HAP-1 (cell line): ENCODE measurements at regions not wholly inside any gene's neighbourhood (a gene's known extent, or its start where the extent isn't known, plus 50 kb on each side); places are given as distances from the start of the nearest gene placed in this dataset.

ENCODE experiments used
- DNase-seq, 2 experiments: peaks; one replicate each; pipeline ENCODE4 v3.0.0-alpha.2; 2016 to 2020; ENCODE audit warnings: low spot score in 2 of 2
- H3K27me3 ChIP-seq: fragments of 250-450 bp; sonication (Bioruptor Pico); 2 replicates; pipeline ENCODE4 v1.5.1; 2020; ENCODE audit warnings: low read depth, mild to moderate bottlenecking, moderate library complexity
- H3K36me3 ChIP-seq: fragments of 250-450 bp; sonication (Bioruptor Pico); replicated peaks from 2 replicates; pipeline ENCODE4 v1.5.1; 2020; ENCODE audit warnings: mild to moderate bottlenecking
- H3K4me1 ChIP-seq: fragments of 250-450 bp; sonication (Bioruptor Pico); 2 replicates; pipeline ENCODE4 v1.5.1; 2020; ENCODE audit warnings: mild to moderate bottlenecking
- H3K4me3 ChIP-seq: fragments of 250-450 bp; sonication (Bioruptor Pico); 2 replicates; pipeline ENCODE4 v1.5.1; 2020; ENCODE audit warnings: mild to moderate bottlenecking, moderate library complexity
- H3K9me3 ChIP-seq: fragments of 250-450 bp; sonication (Bioruptor Pico); 2 replicates; pipeline ENCODE4 v1.5.1; 2020; ENCODE audit warnings: mild to moderate bottlenecking, moderate library complexity
- in situ Hi-C: fragments of 300-500 bp; cut with MboI; formaldehyde crosslinking; loops from 3 replicates; pipeline ENCODE4 v1.14.3; 2020; ENCODE audit warnings: low sequenced_read_pairs, inconsistent platforms, mixed read lengths

DNA sequence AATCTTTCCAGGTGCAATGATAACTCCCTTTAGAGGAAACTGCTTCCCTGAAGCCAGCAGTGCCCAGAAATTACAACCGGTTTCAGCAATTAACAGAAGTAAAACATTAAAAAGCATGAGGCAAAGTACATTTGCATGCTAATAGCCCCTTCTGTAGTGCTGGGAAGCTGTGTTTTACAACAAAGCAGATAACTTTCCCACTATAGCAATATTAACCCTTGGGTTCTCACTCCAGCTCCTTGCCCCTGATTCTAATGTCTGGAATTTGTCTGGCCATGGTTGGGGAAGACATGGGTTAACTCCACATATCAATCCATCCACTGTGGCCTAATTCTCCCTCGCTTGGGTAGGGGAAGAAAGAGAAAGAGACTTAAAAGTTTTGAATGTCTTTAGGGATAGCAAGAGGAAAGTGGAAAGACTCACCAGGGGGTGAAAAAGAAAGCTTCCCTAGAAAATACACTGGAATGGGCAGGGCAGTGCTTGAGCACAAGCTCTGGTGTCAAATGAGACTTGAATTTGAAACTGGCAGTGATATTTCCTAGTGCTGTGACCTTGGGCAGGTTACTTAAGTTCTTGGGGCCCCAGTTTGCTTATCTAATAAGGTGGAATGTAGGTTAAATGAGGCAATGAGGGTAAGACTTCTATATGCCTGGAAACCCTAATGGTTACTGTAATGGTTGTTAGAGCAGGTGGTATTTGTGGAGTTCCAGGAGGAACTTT is 102.0 kb downstream of the SOX9 start:
- Histone ChIP-seq H3K4me1 (no peaks in the 10 kb centered on the region), H3K27me3 (no peaks in the 10 kb centered on the region), H3K9me3 (no peaks in the 10 kb centered on the region), H3K4me3 (no peak overlapping the region), H3K36me3 (no peaks in the 10 kb centered on the region)
- in situ Hi-C loops, result no loop called here
- no peak for DNase-seq

DNA sequence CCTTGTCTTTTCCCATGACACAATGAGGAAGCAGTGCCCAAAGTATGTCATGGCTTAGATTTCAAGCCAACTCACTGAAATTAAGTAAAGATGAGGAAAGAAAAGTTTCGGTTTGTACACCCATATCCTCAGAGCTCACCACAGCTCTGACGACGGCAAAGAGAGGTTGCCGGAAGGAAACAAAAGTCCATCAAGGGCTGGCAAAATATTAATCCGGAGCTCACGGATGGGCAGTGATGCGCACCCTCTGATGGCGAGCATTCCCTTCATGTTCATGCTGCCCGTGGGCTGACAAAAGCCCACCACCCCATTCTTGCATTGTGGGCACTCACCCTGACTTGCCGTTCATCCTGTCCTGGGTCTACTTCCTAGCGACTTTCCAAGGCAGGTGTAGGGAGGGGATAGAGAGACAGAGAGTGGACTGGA is 103.1 kb downstream of the SOX9 start:
- H3K4me3 ChIP-seq, result no peak overlapping the region
- H3K27me3 ChIP-seq, result no peaks in the 10 kb centered on the region
- H3K9me3 ChIP-seq, result no peaks in the 10 kb centered on the region
- H3K4me1 ChIP-seq, result no peaks in the 10 kb centered on the region
- DNase-seq, result no peak
- in situ Hi-C loops, result no loop called here
- H3K36me3 ChIP-seq, result no peaks in the 10 kb centered on the region

DNA sequence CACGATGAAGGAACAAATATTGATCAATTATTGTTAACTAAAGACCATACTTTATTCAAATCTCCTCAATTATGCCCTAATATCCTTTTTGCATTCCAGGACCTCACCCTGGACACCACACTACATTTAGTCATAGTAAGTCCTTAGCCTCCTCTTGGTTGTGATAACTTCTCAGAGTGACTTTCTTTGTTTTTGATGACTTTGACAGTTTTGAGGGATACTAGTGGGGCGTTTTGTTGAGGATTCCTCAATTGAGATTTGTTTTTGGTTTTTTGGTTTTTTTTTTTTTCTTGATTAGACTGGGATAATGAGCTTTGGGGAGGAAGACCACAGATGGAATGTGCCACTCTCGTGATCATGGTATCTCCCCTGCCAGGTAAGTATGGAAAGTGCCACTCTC is 105.5 kb downstream of the SOX9 start:
- Histone ChIP-seq H3K9me3 (no peaks in the 10 kb centered on the region), H3K4me3 (no peak overlapping the region), H3K36me3 (no peaks in the 10 kb centered on the region), H3K27me3 (no peaks in the 10 kb centered on the region), H3K4me1 (no peaks in the 10 kb centered on the region)
- in situ Hi-C loops, result no loop called here
- DNase-seq, result no peak

DNA sequence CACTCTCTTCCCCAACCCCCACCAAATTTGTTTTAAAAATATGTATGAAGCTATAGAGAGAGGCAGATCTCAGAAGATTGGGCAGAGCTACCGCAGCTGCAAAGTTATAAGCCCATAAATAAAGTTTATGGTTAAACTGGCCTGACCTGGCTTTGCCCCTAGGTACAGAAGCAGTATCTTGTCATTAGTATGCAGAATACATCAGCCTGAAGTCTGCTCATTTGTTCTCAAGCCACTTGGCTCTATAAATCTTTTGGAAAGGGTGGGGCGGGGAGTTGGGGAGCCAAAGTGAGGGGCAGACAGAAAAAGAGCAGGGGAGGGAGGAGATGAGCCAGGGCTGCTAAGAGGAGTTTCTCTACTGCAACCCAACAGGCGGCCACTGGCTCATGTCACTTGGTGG is 113.2 kb downstream of the SOX9 start:
- no peak for DNase-seq
- no peaks in the 10 kb centered on the region for H3K9me3 ChIP-seq
- no peaks in the 10 kb centered on the region for H3K4me1 ChIP-seq
- no peaks in the 10 kb centered on the region for H3K27me3 ChIP-seq
- H3K4me3 ChIP-seq, result no peak overlapping the region
- no peaks in the 10 kb centered on the region for H3K36me3 ChIP-seq
- in situ Hi-C loops, result no loop called here

DNA sequence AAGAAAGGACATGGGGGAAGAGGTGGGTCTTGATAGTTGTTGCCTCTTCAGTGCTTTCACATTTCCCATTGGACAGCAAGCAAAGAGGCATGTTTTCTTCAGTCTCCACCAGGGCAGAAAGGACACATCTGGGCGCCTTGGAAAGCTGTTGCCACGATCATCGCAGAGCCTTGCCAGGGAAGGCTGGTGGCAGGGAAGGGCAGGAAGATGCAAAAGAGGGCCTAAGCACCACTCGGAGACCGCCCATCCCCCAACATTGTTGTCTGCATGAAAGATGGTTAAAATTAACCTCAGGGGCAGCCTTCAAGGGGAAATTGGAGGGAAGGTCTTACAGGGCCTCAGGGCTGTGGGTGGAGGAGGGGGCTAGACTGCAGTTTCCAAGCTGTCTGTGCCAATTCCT is 114.2 kb downstream of the SOX9 start:
- no peak for DNase-seq
- H3K9me3 ChIP-seq, result 0 out of 2 replicates have a peak, but pooled peaks cover under 1% of the 10 kb centered on the region
- no peak overlapping the region for H3K4me3 ChIP-seq
- no peaks in the 10 kb centered on the region for H3K27me3 ChIP-seq
- no peaks in the 10 kb centered on the region for H3K36me3 ChIP-seq
- H3K4me1 ChIP-seq, result no peaks in the 10 kb centered on the region
- in situ Hi-C loops, result no loop called here

DNA sequence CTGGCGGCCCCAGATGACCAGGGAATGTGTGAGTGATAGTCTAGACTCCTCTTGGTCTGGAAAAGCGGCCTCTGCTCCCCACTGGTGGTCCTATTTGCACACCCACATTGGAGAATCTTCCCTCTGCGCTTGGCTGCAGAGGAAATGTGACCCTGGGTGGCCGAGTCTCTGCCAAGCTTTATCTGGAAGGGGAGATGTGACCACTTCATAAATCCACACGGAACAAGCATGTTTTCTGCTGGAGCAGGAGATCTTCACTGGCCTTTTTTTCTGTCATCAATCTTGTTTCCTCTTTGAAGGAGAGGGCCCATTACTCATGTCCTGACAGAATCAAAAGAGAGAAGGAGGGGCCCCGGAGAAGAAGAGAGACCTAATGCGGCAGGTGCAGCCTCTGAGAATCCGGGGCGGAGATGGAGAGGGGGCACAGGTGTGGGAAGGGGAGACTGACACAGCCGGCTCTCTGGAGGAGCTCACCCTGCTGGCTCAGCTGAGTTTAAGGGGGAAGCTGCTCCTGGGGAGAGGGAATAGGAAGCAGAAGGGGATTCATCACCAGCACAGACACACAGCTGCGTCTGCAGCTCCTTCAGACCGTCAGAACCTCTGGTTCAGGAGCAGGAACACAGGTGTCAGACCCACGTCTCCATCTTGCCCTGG is 116.3 kb downstream of the SOX9 start:
- in situ Hi-C loops, result no loop called here
- no peaks in the 10 kb centered on the region for H3K4me1 ChIP-seq
- H3K9me3 ChIP-seq, result 0 out of 2 replicates have a peak, but pooled peaks cover 2% of the 10 kb centered on the region
- H3K4me3 ChIP-seq, result no peak overlapping the region
- no peak for DNase-seq
- H3K36me3 ChIP-seq, result no peaks in the 10 kb centered on the region
- H3K27me3 ChIP-seq, result no peaks in the 10 kb centered on the region

DNA sequence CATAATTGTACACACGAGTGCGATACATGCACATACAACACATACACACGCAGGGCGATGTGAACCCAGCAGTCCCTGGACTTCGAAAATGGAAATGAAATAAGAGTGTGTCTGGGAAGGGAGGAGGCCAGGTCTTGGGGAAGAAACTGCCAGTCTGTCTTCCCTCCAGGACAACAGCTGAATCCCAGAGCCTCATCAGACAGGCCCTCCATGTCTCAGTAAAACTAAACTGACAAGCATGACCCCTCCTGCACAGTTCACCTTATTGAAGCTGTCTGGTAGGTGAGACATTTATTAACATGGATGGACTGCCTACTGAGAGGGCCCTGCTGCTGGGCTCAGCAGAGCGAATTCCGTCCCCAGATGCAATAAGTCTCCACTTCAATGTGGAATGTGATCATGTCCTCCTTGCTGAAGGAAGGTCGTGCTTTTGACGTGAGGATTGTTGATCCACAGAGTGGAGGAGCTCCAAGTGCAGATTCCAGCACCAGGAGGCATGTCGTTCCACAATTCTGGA is 117.4 kb downstream of the SOX9 start:
- Histone ChIP-seq H3K4me3 (no peak overlapping the region), H3K27me3 (no peaks in the 10 kb centered on the region), H3K4me1 (no peaks in the 10 kb centered on the region), H3K9me3 (0 out of 2 replicates have a peak, but pooled peaks cover 2% of the 10 kb centered on the region), H3K36me3 (no peaks in the 10 kb centered on the region)
- in situ Hi-C loops, result no loop called here
- no peak for DNase-seq

DNA sequence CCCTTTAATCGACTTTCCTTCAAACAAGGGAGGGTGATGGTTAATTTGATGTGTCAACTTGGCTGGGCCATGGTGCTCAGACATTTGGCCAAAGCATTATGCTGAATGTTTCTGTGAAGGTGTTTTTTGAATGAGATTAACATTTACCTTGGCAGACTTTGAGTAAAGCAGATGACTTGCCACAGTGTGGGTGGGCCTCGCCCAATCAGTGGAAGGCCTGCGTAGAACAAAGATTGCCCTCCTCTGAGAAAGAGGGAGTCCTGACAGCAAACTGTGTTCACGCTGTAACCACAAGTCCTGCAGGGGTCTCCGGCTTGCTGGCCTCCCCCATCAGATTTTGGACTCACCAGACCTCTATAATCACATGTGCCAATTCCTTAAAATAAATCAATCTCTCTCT is 118.7 kb downstream of the SOX9 start:
- in situ Hi-C loops, result no loop called here
- no peaks in the 10 kb centered on the region for H3K27me3 ChIP-seq
- H3K36me3 ChIP-seq, result no peaks in the 10 kb centered on the region
- H3K4me1 ChIP-seq, result no peaks in the 10 kb centered on the region
- no peak for DNase-seq
- 0 out of 2 replicates have a peak, but pooled peaks cover 2% of the 10 kb centered on the region for H3K9me3 ChIP-seq
- H3K4me3 ChIP-seq, result no peak overlapping the region

DNA sequence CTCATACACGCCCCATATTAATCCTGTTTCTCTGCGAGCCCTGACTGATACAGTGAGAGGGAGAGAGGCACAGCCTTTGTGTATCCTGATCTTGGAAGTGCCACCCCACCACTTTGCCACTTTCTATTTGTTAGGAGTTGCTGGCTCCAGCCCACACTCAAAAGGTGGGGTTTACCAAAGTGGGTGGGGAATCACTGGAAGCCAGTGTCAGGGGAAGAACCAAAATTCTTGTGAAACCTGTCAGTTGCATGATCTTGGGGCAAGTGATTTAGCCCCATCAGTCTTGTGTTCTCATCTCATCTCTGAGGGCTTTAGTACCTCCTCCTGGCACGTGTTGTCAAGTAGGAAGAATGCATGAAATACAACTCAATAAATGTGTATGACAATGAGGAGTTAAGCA is 119.5 kb downstream of the SOX9 start:
- no peaks in the 10 kb centered on the region for H3K27me3 ChIP-seq
- in situ Hi-C loops, result no loop called here
- H3K4me1 ChIP-seq, result no peaks in the 10 kb centered on the region
- no peak overlapping the region for H3K4me3 ChIP-seq
- H3K9me3 ChIP-seq, result 0 out of 2 replicates have a peak, but pooled peaks cover 2% of the 10 kb centered on the region
- no peak for DNase-seq
- no peaks in the 10 kb centered on the region for H3K36me3 ChIP-seq

DNA sequence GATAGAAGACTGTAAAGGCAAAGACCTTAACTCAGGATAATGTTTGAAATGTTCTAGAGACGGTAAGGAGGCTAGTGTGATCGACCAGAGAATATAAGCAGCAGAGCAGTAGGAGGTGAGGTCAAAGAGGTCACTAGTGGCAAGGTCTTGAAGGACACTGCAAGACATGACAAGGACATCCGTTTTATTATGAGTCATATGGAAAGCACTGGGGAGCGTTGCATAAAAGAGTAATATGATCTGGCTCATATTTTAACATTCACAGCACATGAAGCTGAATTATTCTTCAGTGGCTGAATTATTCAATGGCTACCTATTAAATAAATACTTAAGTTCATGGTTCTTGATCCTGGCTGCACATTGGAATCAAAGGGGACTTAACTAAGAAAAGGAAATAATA is 123.7 kb downstream of the SOX9 start:
- Histone ChIP-seq H3K4me1 (no peaks in the 10 kb centered on the region), H3K27me3 (no peaks in the 10 kb centered on the region), H3K4me3 (no peak overlapping the region), H3K9me3 (0 out of 2 replicates have a peak, but pooled peaks cover 2% of the 10 kb centered on the region), H3K36me3 (no peaks in the 10 kb centered on the region)
- DNase-seq, result no peak
- in situ Hi-C loops, result no loop called here

DNA sequence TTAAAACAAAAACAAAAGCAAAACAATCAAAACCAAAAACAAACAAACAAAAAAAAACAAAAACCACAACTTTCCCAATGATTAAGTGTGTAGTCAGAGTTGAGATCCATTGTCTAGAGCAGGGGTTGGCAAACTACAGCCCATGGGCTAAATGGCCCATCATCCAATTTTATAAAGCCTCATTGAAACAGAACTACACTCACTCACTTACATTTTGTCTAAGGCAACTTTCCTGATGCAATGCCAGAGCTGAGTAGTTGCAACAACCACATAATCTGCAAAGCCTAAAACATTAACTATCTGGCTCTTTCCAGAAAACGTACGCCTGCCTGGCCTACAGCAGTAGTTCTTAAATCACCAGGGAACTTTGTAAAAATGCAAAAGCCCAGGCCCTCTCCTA is 124.1 kb downstream of the SOX9 start:
- no peaks in the 10 kb centered on the region for H3K27me3 ChIP-seq
- H3K9me3 ChIP-seq, result 0 out of 2 replicates have a peak, but pooled peaks cover 2% of the 10 kb centered on the region
- H3K36me3 ChIP-seq, result no peaks in the 10 kb centered on the region
- no peak overlapping the region for H3K4me3 ChIP-seq
- no peak for DNase-seq
- no peaks in the 10 kb centered on the region for H3K4me1 ChIP-seq
- in situ Hi-C loops, result no loop called here

DNA sequence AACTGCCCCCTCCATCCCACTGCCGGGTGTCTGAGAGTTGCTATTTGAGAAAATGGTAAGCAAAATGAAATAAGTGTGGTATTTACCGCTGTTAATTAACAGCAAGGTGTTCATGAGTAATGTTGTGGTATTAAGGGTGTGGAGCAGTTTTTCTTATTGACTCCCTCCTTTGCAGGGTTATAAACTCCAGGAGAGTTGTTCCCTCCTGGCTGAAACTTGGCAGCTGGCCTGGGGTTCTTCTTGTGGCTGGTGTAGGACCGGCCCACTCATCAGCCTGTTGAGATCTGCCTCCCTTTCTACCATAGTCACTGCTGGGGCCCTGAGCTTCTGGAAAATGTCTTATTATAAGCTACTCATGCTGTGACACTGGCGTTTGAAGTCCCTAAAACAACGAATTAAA is 128.6 kb downstream of the SOX9 start:
- no peak overlapping the region for H3K4me3 ChIP-seq
- no peaks in the 10 kb centered on the region for H3K4me1 ChIP-seq
- DNase-seq, result no peak
- H3K36me3 ChIP-seq, result no peaks in the 10 kb centered on the region
- no peaks in the 10 kb centered on the region for H3K9me3 ChIP-seq
- H3K27me3 ChIP-seq, result no peaks in the 10 kb centered on the region
- in situ Hi-C loops, result no loop called here

DNA sequence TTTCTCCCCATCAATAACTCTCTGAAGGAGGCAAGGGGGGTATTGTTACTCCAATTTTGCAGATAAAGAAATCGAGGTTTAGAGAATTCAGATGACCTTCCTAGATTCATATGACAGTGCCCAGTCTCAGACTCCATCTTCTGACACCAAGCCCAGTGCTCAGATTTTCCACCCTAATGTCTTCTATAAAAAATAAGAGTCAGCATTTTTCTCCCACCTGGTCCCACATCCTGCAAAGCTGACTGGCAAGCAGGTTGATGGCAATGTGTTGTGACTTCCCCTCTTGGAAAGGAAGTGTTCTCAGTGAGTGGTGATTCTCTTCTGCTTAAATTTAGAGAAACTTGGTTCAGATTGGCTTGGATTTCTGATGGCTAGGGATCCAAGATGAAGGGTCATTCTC is 129.4 kb downstream of the SOX9 start:
- Histone ChIP-seq H3K4me1 (no peaks in the 10 kb centered on the region), H3K4me3 (no peak overlapping the region), H3K9me3 (no peaks in the 10 kb centered on the region), H3K27me3 (no peaks in the 10 kb centered on the region), H3K36me3 (no peaks in the 10 kb centered on the region)
- in situ Hi-C loops, result loop anchor here (25.0 kb wide), 1 partner anchor 88 kb away; no protein-coding TSS in a partner anchor
- no peak for DNase-seq

DNA sequence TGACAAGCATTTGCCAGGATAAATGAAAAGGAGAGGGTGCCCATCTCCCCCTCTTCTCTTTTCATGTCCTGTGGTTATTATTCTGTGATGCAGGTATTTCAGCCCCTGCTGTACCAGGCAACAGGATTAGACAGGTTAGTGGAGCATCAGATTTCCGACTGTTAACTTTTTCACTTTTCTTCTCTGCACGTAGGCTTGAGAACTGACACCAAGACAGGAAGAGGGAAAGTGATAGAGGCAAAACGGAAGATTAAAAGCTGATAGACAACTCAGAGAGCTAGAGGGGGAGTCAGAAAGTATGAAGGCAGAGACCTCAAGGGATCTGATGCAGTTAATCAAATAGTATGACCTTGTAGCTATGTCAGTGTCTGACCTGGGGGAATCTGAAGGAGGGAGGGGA is 132.8 kb downstream of the SOX9 start:
- H3K4me3 ChIP-seq, result no peak overlapping the region
- H3K27me3 ChIP-seq, result no peaks in the 10 kb centered on the region
- no peak for DNase-seq
- no peaks in the 10 kb centered on the region for H3K4me1 ChIP-seq
- in situ Hi-C loops, result loop anchor here (25.0 kb wide), 1 partner anchor 91 kb away; no protein-coding TSS in a partner anchor
- H3K36me3 ChIP-seq, result no peaks in the 10 kb centered on the region
- H3K9me3 ChIP-seq, result no peaks in the 10 kb centered on the region
